ENCODE measurements at regions not wholly inside any gene's neighbourhood (a gene's known extent, or its start where the extent isn't known, plus 50 kb on each side); places are given as distances from the start of the nearest gene placed in this dataset.

DNA sequence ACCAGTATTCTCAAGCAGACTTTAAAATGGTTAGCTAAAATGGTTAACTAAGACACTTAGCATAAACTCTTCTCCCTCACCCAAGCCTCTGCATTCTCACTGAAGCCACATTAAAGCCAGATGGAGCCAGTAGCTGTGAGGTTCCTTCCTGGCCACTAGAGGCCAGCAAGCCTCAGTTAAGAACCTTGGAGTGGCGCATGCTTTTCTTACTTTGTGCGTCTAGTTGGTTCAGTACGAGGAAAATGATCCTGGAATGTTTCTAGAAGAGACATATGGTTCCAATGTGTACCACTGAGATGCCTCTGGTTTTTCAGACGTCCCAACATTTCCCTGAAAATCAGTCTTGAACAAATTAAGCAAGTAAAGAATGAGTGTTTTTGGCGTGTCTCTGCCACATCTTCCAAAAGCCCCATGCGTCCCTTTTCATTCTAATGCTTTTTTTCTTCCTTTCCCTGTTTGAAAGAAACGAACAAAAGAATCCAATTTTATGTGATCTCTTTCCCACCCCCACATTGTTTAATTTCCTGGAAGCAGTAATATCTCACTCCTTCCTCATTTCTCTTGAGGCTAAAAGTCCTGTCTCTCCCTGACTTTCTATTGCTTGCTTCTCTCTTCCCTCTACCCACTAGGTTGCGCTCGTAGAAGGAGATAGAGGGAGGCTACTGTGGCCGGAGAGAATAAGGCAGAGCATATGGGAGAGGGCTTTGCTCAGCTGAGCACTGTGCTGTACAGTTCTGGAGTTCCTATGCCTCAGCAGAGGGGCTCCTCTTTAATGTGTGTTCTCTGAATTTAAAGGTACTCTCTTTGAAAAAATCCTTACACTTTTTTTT lies 82.9 kb upstream of the TAB3 start:
- no peaks in the 10 kb centered on the region for H3K9me3 Mint-ChIP-seq
- H3K4me1 Mint-ChIP-seq, result no peaks in the 10 kb centered on the region
- H3K4me3 Mint-ChIP-seq, result peak overlapping the region; percentile 67
- no peaks in the 10 kb centered on the region for H3K27me3 Mint-ChIP-seq
- no peaks in the 10 kb centered on the region for H3K36me3 Mint-ChIP-seq (ENCODE audit: low read depth)
- no peak overlapping the region for H3K27ac Mint-ChIP-seq
- peak; percentile 59 for ATAC-seq (replicated peaks)

DNA sequence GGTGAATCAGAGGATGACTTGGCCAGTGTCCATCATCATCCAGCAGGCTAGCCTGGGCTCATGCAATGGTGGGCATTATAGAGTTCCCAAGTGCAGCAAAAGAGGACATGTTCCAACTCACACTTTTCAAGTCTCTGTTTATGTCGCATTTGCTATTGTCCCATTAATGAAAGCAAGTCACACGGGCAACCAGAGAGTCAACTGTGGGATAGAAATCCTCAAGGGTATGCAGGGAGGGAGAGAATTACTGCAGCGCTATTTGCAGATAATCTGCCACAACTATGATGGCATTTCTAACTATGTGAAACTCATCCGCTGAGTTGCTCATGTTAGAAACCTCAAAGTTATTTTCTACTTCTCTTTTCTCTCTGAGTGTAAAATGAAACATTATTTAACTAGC lies 78.5 kb upstream of the TAB3 start:
- no peaks in the 10 kb centered on the region for H3K9me3 Mint-ChIP-seq
- H3K4me1 Mint-ChIP-seq, result no peaks in the 10 kb centered on the region
- no peaks in the 10 kb centered on the region for H3K36me3 Mint-ChIP-seq (ENCODE audit: low read depth)
- no peak overlapping the region for H3K27ac Mint-ChIP-seq
- H3K4me3 Mint-ChIP-seq, result no peak overlapping the region
- H3K27me3 Mint-ChIP-seq, result peaks cover 3% of the 10 kb centered on the region
- ATAC-seq (replicated peaks), result no peak

DNA sequence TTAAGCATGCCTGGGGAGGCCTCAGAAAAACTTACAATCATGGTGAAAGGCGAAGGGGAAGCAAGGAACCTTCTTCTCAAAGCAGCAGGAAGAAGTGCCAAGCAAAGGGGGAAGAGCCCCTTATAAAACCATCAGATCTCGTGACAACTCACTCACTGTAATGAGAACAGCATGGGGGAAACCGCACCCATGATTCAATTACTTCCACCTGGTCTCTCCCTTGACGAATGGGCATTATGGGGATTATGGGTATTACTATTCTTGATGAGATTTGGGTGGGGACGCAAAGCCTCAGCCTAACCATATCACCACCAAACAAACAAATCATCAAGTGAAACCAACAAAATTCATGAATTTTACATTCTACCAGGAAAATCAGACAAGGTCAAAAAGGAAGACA lies 76.7 kb upstream of the TAB3 start:
- Mint-ChIP-seq H3K27ac (no peak overlapping the region), H3K9me3 (no peaks in the 10 kb centered on the region), H3K36me3 (ENCODE audit: low read depth) (no peaks in the 10 kb centered on the region), H3K4me3 (no peak overlapping the region), H3K4me1 (no peaks in the 10 kb centered on the region), H3K27me3 (peaks cover 3% of the 10 kb centered on the region)
- no peak for ATAC-seq (replicated peaks)

DNA sequence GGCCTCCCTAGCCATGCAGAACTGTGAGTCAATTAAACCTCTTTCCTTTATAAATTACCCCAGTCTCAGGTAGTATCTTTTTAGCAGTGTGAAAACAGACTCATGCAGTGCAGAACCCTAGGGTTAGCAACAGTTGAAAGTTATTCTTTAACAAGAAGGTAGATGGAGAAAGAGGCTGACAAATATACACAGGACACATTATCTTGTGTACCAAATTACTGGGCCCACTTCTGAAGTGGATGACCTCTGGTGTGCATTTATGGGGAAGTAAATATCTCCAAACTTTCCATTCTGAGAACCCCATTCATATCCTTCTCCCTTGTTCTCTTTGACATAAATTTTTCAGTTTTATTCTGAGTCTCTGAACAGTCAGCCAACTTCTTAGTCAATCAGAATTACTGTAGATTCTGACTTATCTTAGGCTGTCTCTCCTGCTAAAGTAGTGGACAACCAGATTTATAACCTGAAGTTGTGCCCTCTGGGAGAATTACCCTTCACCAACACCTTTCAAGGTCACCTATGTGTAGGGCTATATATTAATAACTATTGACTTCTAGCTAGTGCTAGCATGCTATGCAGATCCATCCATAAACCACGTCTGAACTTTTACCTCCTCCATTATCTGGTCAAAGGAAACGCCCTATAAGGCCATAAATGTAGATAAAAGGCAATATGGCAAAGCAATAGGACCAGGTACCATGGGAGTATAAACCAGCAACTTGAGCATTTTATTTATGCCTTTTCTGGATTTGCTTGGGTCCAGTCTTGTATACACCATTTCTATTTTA lies 72.5 kb upstream of the TAB3 start:
- H3K36me3 Mint-ChIP-seq (ENCODE audit: low read depth), result no peaks in the 10 kb centered on the region
- H3K4me3 Mint-ChIP-seq, result no peak overlapping the region
- ATAC-seq (replicated peaks), result no peak
- H3K4me1 Mint-ChIP-seq, result no peaks in the 10 kb centered on the region
- no peaks in the 10 kb centered on the region for H3K27me3 Mint-ChIP-seq
- H3K27ac Mint-ChIP-seq, result no peak overlapping the region
- H3K9me3 Mint-ChIP-seq, result no peaks in the 10 kb centered on the region

DNA sequence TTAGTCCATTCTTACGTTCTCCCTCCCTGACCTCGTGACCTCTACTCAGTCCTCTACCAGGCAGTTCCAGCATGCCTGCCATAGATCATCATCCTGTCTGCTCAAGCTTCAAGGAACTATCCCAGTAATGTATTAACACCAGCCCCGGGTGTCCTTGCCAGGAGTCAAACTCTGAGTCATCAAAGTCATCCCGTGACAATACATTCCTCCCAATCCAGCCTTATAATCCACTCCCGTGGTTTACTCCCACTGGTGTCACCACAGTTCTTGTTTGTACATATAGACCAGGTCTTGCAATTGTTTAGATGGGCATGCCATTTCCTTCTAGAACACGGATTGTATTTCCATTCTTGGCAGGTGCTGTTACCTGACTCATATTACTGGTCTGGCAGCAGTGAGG lies 68.7 kb upstream of the TAB3 start:
- Mint-ChIP-seq H3K4me3 (no peak overlapping the region), H3K9me3 (no peaks in the 10 kb centered on the region), H3K27ac (no peak overlapping the region), H3K27me3 (no peaks in the 10 kb centered on the region), H3K36me3 (ENCODE audit: low read depth) (no peaks in the 10 kb centered on the region), H3K4me1 (no peaks in the 10 kb centered on the region)
- no peak for ATAC-seq (replicated peaks)

DNA sequence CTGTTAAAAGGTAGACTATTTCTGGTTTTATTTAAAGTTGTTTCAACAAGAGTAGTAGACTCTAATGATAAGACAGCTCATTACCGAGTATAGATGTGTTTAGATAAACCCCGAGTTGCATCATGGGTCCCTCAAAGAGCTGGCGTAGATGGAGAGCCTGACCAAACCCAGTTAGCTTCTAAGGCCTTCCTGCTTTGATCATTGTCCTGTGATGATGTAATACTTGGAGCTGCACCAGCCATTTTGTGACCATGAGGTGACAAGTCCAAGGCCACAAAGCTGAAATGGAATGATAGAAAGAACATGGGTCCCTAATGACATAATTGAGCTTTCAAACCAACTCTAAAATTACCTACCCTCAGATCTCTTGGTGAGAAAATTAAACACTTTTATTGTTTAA lies 66.6 kb upstream of the TAB3 start:
- H3K9me3 Mint-ChIP-seq, result no peaks in the 10 kb centered on the region
- no peak overlapping the region for H3K4me3 Mint-ChIP-seq
- no peaks in the 10 kb centered on the region for H3K36me3 Mint-ChIP-seq (ENCODE audit: low read depth)
- H3K27ac Mint-ChIP-seq, result no peak overlapping the region
- no peaks in the 10 kb centered on the region for H3K4me1 Mint-ChIP-seq
- ATAC-seq (replicated peaks), result no peak
- no peaks in the 10 kb centered on the region for H3K27me3 Mint-ChIP-seq

DNA sequence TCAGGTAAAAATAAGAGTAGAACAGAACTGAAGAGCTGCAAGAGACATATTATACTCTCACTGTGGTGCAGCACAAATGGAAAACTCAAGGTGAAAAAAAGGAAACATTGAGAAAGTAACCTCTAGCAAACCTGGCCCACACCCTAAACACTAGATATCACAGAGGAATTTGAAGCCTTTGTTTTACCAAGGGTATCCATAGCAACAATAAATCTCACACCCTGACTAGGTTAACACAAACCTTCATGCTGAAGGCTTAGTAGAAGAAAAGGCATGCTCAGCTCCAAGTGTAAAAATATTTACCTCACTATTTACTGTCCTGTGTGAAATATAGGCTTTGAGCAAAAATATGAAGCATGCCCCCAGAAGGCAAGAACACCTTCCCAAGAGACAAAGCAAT lies 61.9 kb upstream of the TAB3 start:
- no peaks in the 10 kb centered on the region for H3K4me1 Mint-ChIP-seq
- H3K36me3 Mint-ChIP-seq (ENCODE audit: low read depth), result no peaks in the 10 kb centered on the region
- no peak overlapping the region for H3K4me3 Mint-ChIP-seq
- no peak overlapping the region for H3K27ac Mint-ChIP-seq
- ATAC-seq (replicated peaks), result no peak
- H3K27me3 Mint-ChIP-seq, result no peaks in the 10 kb centered on the region
- H3K9me3 Mint-ChIP-seq, result no peaks in the 10 kb centered on the region

DNA sequence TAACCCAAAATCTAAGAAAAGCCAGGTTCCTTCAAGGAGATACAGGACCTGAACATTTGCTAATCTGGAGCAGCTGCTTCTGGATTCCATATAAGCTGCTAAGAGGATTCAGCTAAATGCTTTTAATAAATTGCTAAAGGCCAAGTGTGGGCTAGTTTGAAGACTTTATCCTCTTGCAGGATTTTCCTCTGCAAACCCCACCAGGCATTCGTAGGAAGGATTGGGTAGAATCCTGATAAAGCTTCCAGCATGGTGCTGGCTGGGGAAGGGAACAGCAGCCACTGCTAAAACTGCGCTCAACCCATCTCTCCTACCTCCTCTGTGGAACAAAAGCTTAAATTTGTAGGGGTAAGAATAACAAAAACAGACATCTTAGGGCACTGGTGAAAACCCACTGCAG lies 61.3 kb upstream of the TAB3 start:
- no peaks in the 10 kb centered on the region for H3K27me3 Mint-ChIP-seq
- no peak overlapping the region for H3K27ac Mint-ChIP-seq
- no peaks in the 10 kb centered on the region for H3K9me3 Mint-ChIP-seq
- H3K4me3 Mint-ChIP-seq, result no peak overlapping the region
- ATAC-seq (replicated peaks), result no peak
- H3K36me3 Mint-ChIP-seq (ENCODE audit: low read depth), result no peaks in the 10 kb centered on the region
- H3K4me1 Mint-ChIP-seq, result no peaks in the 10 kb centered on the region

DNA sequence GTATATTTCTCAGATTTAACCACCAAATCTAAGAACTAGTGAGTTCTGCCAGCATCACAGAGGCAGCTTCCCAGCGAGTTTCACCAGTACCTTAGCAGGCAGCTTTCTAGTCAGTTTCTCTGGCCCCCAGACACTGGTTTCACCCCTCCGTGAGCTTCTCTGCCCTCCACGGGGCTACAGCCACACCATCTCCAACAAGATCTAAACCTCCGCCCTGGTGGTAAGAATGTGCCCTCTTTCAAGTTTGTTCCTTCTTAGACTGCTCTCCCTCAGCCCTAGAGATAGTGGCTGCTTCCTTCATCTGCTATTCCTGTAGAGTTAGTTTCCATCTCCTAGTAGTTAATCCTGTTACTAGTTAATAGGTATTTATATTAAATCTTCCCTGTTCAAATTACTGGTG lies 60.5 kb upstream of the TAB3 start:
- ATAC-seq (replicated peaks), result no peak
- no peak overlapping the region for H3K27ac Mint-ChIP-seq
- no peak overlapping the region for H3K4me3 Mint-ChIP-seq
- no peaks in the 10 kb centered on the region for H3K4me1 Mint-ChIP-seq
- no peaks in the 10 kb centered on the region for H3K9me3 Mint-ChIP-seq
- no peaks in the 10 kb centered on the region for H3K36me3 Mint-ChIP-seq (ENCODE audit: low read depth)
- H3K27me3 Mint-ChIP-seq, result no peaks in the 10 kb centered on the region

DNA sequence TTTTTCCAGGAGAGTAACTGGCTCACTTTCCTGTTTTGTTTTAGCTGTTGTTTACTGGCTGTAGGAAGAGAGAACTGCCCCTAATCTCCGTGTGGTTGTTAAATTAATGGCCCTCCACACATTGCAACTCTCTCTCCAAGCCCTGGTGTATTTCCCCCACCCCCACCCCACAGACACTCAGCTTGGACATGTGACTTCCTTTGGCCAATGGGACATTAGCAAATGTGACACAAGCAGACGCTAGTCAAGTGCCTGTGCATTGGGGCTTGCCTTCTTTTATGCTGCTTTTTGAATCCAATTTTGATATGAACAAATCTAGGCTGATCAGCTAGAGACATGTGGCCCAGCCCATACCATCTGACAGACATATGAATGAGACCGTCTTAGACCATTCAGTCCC lies 59.6 kb upstream of the TAB3 start:
- no peak for ATAC-seq (replicated peaks)
- H3K27me3 Mint-ChIP-seq, result no peaks in the 10 kb centered on the region
- no peaks in the 10 kb centered on the region for H3K4me1 Mint-ChIP-seq
- no peaks in the 10 kb centered on the region for H3K9me3 Mint-ChIP-seq
- no peak overlapping the region for H3K27ac Mint-ChIP-seq
- no peaks in the 10 kb centered on the region for H3K36me3 Mint-ChIP-seq (ENCODE audit: low read depth)
- H3K4me3 Mint-ChIP-seq, result no peak overlapping the region

DNA sequence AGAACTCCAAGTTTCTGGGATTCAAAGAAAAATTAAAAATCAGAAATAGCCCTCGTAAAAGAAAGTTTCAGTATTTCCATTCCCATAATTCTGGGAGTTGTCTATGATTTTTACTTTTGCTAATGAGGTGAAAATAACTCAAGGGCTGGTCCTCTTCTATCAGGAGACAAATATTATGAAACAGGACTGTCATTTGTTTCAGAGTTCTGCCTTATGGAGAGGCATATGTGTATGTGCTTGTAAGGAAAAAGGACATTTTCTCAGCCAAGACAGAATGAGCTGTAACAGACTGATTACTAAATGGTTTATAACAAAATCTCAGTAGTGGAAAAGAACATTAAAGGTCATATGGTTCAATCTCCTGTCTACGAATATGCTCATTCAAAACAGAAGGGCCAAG lies 59.0 kb upstream of the TAB3 start:
- Mint-ChIP-seq H3K9me3 (no peaks in the 10 kb centered on the region), H3K36me3 (ENCODE audit: low read depth) (no peaks in the 10 kb centered on the region), H3K27ac (no peak overlapping the region), H3K27me3 (no peaks in the 10 kb centered on the region), H3K4me3 (no peak overlapping the region), H3K4me1 (no peaks in the 10 kb centered on the region)
- ATAC-seq (replicated peaks), result no peak

DNA sequence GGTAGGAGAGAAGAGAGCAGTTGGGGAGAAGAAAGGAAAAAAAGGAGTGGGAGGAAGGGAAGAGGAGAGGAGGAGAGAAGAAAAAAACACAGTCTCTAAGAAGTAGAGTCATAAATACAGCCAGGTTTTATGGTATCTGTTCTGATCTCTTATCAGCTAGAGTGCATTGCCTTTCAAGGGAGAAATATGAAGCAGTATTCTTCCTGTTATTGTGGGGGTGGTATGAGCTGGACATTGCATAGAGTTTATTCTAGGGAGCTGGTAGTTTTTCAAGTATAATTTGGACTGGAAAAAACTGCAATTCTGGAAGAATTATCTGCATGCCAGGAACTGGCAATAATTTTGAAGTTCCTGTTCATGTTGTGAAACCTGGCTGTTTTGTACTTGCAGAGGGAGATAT lies 54.9 kb upstream of the TAB3 start:
- no peak overlapping the region for H3K4me3 Mint-ChIP-seq

DNA sequence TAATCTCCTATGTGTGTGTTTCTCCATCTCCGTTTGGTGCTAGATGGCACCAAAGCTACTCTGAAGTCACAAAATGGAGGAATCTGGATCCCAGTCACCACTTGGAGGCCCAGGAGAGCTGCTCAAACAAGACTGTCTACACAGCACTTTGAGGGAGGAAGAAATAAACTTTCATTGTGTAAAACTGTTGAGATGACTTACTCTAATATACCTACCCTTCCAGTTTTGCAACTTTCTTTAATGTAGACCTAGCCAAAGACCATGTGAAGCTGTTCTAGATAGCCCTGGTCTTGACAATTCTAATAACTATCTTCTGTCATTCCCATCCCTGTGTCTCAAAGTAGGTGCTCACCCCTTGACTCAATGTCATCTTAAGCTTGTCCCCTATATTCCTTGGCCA lies 52.8 kb upstream of the TAB3 start:
- no peaks in the 10 kb centered on the region for H3K36me3 Mint-ChIP-seq (ENCODE audit: low read depth)
- H3K27ac Mint-ChIP-seq, result no peak overlapping the region
- ATAC-seq (replicated peaks), result no peak
- no peaks in the 10 kb centered on the region for H3K4me1 Mint-ChIP-seq
- no peaks in the 10 kb centered on the region for H3K27me3 Mint-ChIP-seq
- no peaks in the 10 kb centered on the region for H3K9me3 Mint-ChIP-seq
- H3K4me3 Mint-ChIP-seq, result no peak overlapping the region

More for the DNA sequence above, 54.9 kb upstream of the TAB3 start:
- H3K9me3 Mint-ChIP-seq, result no peaks in the 10 kb centered on the region
- no peaks in the 10 kb centered on the region for H3K27me3 Mint-ChIP-seq
- no peak overlapping the region for H3K27ac Mint-ChIP-seq
- no peaks in the 10 kb centered on the region for H3K4me1 Mint-ChIP-seq
- no peaks in the 10 kb centered on the region for H3K36me3 Mint-ChIP-seq (ENCODE audit: low read depth)
- no peak for ATAC-seq (replicated peaks)

DNA sequence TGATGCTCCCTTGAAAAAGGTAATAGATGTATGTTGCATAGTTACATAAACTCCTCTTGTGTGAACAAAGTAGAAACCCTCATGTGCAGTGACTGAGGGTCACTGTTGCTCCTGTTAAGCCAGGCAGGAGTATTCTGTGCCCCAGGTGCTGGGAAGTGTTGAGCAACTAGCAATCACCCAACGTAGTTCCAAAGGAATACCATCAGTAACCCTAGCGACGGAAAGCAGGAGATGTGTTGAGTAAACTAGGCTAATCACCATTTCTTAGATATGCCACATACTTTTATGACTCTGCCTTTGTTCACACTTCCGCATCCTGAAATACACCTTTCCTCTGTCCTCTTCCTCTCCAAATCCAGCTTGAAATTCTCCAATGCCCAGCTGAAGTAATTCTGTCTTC lies 50.9 kb upstream of the TAB3 start:
- no peak for ATAC-seq (replicated peaks)
- Mint-ChIP-seq H3K4me3 (no peak overlapping the region), H3K4me1 (no peaks in the 10 kb centered on the region), H3K27me3 (no peaks in the 10 kb centered on the region), H3K36me3 (ENCODE audit: low read depth) (no peaks in the 10 kb centered on the region), H3K9me3 (no peaks in the 10 kb centered on the region), H3K27ac (no peak overlapping the region)
